ENCODE measurements at regions not wholly inside any gene's neighbourhood (a gene's known extent, or its start where the extent isn't known, plus 50 kb on each side); places are given as distances from the start of the nearest gene placed in this dataset.

DNA sequence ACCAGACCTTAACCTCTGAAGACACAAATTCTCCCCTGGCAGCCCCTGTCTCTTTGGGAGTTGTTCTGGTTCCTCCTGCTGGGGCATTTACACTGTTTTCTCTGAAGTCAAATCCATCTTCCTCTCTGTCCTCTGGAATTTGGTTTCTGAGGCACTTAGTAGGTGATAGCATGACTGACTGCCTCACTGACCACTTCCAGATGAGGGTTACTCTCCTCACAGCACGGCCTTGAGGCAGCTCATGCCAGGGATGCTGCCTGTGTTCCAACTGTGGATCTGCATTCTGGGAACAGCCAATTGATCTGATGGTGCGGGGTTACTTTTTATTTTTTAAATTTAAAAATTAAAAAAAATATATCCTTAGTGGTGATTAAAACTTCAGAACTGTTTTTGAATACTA, 140.9 kb upstream of the ROPN1 start:
- Histone ChIP-seq H3K9me3 (no peaks in the 10 kb centered on the region), H3K27me3 (no peaks in the 10 kb centered on the region), H3K27ac (no peak overlapping the region), H3K4me3 (no peak overlapping the region), H3K4me1 (no peaks in the 10 kb centered on the region), H3K36me3 (no peaks in the 10 kb centered on the region)
- DNase-seq: no peak
- TF ChIP-seq CTCF (IDR thresholded peaks at IDR 0.05) (no peak), POLR2A (IDR thresholded peaks at IDR 0.05) (no peak)

GRCh38 chr3:124133366-124133940, 141.5 kb upstream of the ROPN1 start:
- no peaks in the 10 kb centered on the region for H3K27me3 ChIP-seq
- no peaks in the 10 kb centered on the region for H3K9me3 ChIP-seq
- H3K36me3 ChIP-seq: no peaks in the 10 kb centered on the region
- no peak for DNase-seq
- H3K4me1 ChIP-seq: no peaks in the 10 kb centered on the region
- H3K4me3 ChIP-seq: no peak overlapping the region
- TF ChIP-seq POLR2A (IDR thresholded peaks at IDR 0.05) (no peak), CTCF (IDR thresholded peaks at IDR 0.05) (no peak)
- H3K27ac ChIP-seq: no peak overlapping the region

DNA sequence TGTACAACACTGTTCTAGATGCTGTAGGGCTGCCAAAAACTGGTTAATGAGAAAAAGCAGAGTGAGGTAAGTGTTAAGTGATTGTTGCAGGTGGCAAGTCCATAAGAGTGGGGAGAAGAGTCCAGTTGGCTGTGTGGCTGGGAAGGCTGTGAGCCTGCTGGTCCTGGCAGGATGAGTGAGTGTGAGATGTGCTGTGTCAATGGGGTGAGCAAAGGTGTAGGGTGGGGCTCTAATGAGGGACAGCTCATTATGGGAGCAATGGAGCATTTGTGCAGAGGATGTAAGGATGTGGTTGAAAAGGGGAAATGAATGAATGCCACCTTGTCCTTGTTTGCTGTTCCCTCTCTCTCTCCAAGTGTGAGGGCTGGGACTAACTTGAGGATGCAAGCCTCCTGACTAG, 145.3 kb upstream of the ROPN1 start:
- DNase-seq: no peak
- H3K27me3 ChIP-seq: no peaks in the 10 kb centered on the region
- no peak overlapping the region for H3K4me3 ChIP-seq
- TF ChIP-seq POLR2A (IDR thresholded peaks at IDR 0.05) (no peak), CTCF (IDR thresholded peaks at IDR 0.05) (no peak)
- no peak overlapping the region for H3K27ac ChIP-seq
- H3K9me3 ChIP-seq: no peaks in the 10 kb centered on the region
- H3K36me3 ChIP-seq: no peaks in the 10 kb centered on the region
- H3K4me1 ChIP-seq: no peaks in the 10 kb centered on the region

GRCh38 chr3:124138148-124138547, 146.2 kb upstream of the ROPN1 start:
- Histone ChIP-seq H3K27ac (no peak overlapping the region), H3K27me3 (no peaks in the 10 kb centered on the region), H3K36me3 (no peaks in the 10 kb centered on the region), H3K4me3 (no peak overlapping the region), H3K4me1 (no peaks in the 10 kb centered on the region), H3K9me3 (no peaks in the 10 kb centered on the region)
- DNase-seq: no peak
- TF ChIP-seq POLR2A (IDR thresholded peaks at IDR 0.05) (no peak), CTCF (IDR thresholded peaks at IDR 0.05) (no peak)

- Histone ChIP-seq H3K27me3 (no peaks in the 10 kb centered on the region), H3K27ac (no peak overlapping the region), H3K4me3 (no peak overlapping the region), H3K4me1 (no peaks in the 10 kb centered on the region), H3K36me3 (no peaks in the 10 kb centered on the region), H3K9me3 (no peaks in the 10 kb centered on the region)
- DNase-seq: no peak
- no peak for TF ChIP-seq POLR2A (IDR thresholded peaks at IDR 0.05)
- TF ChIP-seq CTCF (IDR thresholded peaks at IDR 0.05): no peak
Measured at GRCh38 chr3:124140746-124141145, 148.8 kb upstream of the ROPN1 start.

GRCh38 chr3:124142389-124142970, 150.6 kb upstream of the ROPN1 start:
- DNase-seq: no peak
- H3K4me3 ChIP-seq: no peak overlapping the region
- TF ChIP-seq POLR2A (IDR thresholded peaks at IDR 0.05) (no peak), CTCF (IDR thresholded peaks at IDR 0.05) (no peak)

More at GRCh38 chr3:124142389-124142970, 150.6 kb upstream of the ROPN1 start:
- H3K27ac ChIP-seq: no peak overlapping the region
- H3K27me3 ChIP-seq: no peaks in the 10 kb centered on the region
- no peaks in the 10 kb centered on the region for H3K36me3 ChIP-seq
- H3K4me1 ChIP-seq: no peaks in the 10 kb centered on the region
- H3K9me3 ChIP-seq: no peaks in the 10 kb centered on the region

Measured in Peyer's patch (tissue), 4 donors.